ENCODE measurements at regions not wholly inside any gene's neighbourhood (a gene's known extent, or its start where the extent isn't known, plus 50 kb on each side); places are given as distances from the start of the nearest gene placed in this dataset.

DNA sequence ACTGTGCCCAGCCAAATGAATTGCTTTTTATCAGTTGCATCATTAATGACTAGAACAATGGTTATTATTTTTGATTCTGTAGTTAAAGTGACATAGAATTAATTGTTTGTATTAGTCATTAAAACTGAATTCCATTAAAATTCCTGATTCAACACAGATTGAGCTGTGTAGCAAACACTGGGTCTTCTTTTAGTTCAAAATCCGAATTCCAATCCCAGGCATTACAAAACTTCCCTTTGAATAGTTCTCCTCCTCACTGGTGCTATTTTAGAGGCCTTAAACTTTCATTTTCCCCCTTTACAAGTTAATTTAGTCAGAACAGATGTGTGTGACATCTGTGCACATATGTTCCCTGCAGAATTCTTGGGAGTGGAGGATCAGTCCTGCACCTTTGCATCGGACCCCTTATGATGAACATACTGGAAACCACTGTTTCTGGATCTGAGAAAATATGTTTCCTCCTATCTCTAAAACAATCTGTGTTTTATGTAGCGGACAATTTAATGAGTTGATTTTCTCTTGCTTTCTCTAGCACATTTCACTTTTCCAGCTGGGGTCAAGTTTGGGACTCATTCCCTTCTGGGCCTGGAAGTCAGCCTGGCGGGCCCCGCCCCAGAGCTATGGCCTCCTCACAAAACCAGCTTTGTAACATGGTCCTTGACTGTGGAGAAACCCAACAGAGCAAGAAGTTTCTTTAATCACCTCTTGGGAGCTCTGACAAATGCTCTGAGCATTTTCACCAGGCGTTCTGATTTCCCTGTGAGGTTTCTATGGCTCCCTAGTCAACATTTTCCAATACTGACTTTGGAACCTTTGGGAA, 87.9 kb upstream of the MAMDC2 start:
- DNase-seq (ENCODE audit: low read depth), result no peak
- Histone ChIP-seq H3K36me3 (ENCODE audit: control insufficient read depth, insufficient read depth, low read length) (no peaks in the 10 kb centered on the region), H3K4me3 (ENCODE audit: low read depth, low read length) (no peak overlapping the region), H3K27me3 (ENCODE audit: control insufficient read depth, insufficient read depth, low read length) (no peaks in the 10 kb centered on the region)
- TF ChIP-seq, protein P1, sequence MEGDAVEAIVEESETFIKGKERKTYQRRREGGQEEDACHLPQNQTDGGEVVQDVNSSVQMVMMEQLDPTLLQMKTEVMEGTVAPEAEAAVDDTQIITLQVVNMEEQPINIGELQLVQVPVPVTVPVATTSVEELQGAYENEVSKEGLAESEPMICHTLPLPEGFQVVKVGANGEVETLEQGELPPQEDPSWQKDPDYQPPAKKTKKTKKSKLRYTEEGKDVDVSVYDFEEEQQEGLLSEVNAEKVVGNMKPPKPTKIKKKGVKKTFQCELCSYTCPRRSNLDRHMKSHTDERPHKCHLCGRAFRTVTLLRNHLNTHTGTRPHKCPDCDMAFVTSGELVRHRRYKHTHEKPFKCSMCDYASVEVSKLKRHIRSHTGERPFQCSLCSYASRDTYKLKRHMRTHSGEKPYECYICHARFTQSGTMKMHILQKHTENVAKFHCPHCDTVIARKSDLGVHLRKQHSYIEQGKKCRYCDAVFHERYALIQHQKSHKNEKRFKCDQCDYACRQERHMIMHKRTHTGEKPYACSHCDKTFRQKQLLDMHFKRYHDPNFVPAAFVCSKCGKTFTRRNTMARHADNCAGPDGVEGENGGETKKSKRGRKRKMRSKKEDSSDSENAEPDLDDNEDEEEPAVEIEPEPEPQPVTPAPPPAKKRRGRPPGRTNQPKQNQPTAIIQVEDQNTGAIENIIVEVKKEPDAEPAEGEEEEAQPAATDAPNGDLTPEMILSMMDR (IDR thresholded peaks at IDR 0.05; ENCODE audit: insufficient read depth, low read length, poor library complexity, severe bottlenecking), result no peak

DNA sequence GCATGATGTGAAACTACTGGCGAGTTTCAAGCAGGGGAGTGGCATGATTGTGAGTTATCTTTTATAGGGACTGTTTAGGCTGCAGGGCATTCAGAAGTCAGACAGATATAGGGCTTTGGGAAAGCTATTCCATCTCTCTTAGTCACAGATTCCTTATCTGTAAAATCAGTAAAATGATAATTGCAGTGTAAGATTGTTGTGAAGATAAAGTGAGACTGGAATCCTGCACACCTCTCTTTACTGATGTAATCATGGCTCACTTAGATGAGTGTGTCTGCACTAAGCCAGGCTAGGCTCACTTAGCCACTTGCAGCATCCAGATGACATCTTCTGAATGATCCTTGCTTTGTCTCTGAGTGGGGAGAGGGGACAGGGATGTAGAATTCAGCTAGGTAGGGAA, 81.8 kb upstream of the MAMDC2 start:
- DNase-seq (ENCODE audit: low read depth), result no peak
- Histone ChIP-seq H3K36me3 (ENCODE audit: control insufficient read depth, insufficient read depth, low read length) (no peaks in the 10 kb centered on the region), H3K27me3 (ENCODE audit: control insufficient read depth, insufficient read depth, low read length) (no peaks in the 10 kb centered on the region), H3K4me3 (ENCODE audit: low read depth, low read length) (no peak overlapping the region)
- TF ChIP-seq, protein P1 (IDR thresholded peaks at IDR 0.05; ENCODE audit: insufficient read depth, low read length, poor library complexity, severe bottlenecking), result no peak

DNA sequence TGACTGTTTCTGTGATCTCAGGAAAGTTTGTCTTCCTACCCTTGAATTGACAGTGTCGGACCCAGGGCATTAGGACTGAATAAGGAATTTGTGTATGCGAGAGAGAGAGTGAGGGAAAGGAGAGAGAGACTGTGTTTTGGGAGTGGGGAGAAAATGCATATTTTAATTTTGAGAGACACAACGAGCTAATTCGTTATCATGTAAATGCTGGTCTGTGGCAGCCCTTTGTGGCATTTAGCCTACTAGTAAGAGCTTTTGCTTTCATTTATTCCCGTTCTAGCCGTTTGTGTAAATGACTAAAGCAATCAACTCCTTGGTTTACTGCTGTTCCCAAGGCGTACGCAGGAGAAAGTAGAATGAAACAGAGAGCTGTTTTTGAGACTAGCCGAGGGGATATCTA, 79.8 kb upstream of the MAMDC2 start:
- Histone ChIP-seq H3K36me3 (ENCODE audit: control insufficient read depth, insufficient read depth, low read length) (no peaks in the 10 kb centered on the region), H3K4me3 (ENCODE audit: low read depth, low read length) (no peak overlapping the region), H3K27me3 (ENCODE audit: control insufficient read depth, insufficient read depth, low read length) (no peaks in the 10 kb centered on the region)
- DNase-seq (ENCODE audit: low read depth), result no peak
- TF ChIP-seq, protein P1 (IDR thresholded peaks at IDR 0.05; ENCODE audit: insufficient read depth, low read length, poor library complexity, severe bottlenecking), result no peak

DNA sequence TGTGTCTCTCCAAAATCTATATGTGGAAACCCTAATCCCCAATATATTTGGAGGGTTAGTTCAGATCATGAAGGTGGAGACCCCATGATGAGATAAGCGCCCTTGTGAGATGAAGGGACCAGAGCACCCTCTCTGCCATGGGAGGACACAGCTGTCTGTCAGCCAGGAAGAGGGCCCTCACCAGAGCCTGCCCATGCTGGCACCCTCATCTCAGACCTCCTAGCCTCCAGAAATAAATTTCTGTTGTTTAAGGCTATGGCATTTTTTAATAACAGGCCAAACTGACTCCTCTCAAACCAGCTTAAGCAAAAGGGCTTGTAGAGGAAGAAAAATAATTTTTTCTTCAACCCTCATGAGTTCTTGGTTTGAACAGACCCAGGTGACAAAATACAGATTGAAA, 79.2 kb upstream of the MAMDC2 start:
- DNase-seq (ENCODE audit: low read depth), result no peak
- Histone ChIP-seq H3K27me3 (ENCODE audit: control insufficient read depth, insufficient read depth, low read length) (no peaks in the 10 kb centered on the region), H3K36me3 (ENCODE audit: control insufficient read depth, insufficient read depth, low read length) (no peaks in the 10 kb centered on the region), H3K4me3 (ENCODE audit: low read depth, low read length) (no peak overlapping the region)
- TF ChIP-seq, protein P1 (IDR thresholded peaks at IDR 0.05; ENCODE audit: insufficient read depth, low read length, poor library complexity, severe bottlenecking), result no peak

DNA sequence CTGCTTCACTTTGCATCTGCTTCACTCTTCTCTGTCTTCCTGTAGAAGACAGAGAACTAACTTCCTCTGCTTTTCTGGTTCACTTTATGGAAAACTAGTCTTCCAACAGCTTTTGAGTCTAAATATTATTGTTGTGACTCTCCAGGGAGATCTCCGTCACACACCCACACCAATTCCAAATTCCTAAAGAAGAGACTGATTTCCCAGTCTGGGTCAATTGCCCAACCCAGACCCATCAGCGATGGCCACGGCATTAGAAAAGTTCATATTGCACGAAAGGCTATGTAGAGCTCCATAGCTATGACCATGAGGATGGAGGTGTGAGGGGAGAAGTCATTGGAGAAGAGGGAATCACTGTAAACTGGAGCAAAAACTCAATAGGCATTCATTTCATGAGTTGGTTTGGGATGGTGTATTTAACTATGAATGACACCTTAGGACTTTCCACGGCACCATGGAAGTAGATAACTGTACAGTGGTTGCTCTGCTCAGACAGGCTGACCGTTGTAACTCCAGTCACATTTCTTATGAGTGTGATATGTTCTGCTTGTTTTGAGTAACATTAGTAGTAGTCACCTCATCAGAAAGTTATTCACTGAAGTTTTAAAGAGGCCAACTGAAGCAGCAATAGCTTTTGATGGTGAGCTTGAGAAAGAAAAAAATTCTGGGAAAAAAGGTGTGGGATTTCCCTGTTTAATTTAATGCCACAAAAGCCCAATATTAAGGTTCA, 78.1 kb upstream of the MAMDC2 start:
- H3K27me3 ChIP-seq (ENCODE audit: control insufficient read depth, insufficient read depth, low read length), result no peaks in the 10 kb centered on the region
- DNase-seq (ENCODE audit: low read depth), result no peak
- TF ChIP-seq, protein P1 (IDR thresholded peaks at IDR 0.05; ENCODE audit: insufficient read depth, low read length, poor library complexity, severe bottlenecking), result no peak
- no peaks in the 10 kb centered on the region for H3K36me3 ChIP-seq (ENCODE audit: control insufficient read depth, insufficient read depth, low read length)
- no peak overlapping the region for H3K4me3 ChIP-seq (ENCODE audit: low read depth, low read length)

Measured in kidney epithelial cell (primary cell).